ENCODE measurements at regions not wholly inside any gene's neighbourhood (a gene's known extent, or its start where the extent isn't known, plus 50 kb on each side); places are given as distances from the start of the nearest gene placed in this dataset.
A peak's percentile ranks its signal among the peaks of the same experiment; 100 is the strongest.
"Not testable (repeated sequence)": the region's sequence is repeated elsewhere in the genome, so short reads cannot be mapped to it uniquely, and the experiment has no call there.

DNA sequence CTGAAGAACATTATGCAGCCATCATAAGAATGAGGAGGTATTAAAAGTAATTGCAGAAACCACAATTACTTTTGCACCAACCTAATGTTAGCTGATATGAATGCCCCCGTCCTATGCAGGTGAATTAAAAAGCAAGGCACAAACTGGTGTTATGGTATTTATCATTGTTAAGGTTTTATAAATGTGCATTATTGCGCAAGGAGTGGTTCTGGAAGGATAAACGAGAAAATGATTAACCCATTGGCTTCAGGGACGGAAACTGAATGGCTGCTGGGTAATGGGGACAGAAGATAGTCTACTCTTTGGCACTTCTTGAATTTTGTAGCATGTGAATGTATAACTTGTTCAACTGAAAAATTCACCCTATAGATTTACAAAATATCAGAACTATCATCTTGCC is 148.6 kb upstream of the SALL4 start:
- TF ChIP-seq, protein P1, sequence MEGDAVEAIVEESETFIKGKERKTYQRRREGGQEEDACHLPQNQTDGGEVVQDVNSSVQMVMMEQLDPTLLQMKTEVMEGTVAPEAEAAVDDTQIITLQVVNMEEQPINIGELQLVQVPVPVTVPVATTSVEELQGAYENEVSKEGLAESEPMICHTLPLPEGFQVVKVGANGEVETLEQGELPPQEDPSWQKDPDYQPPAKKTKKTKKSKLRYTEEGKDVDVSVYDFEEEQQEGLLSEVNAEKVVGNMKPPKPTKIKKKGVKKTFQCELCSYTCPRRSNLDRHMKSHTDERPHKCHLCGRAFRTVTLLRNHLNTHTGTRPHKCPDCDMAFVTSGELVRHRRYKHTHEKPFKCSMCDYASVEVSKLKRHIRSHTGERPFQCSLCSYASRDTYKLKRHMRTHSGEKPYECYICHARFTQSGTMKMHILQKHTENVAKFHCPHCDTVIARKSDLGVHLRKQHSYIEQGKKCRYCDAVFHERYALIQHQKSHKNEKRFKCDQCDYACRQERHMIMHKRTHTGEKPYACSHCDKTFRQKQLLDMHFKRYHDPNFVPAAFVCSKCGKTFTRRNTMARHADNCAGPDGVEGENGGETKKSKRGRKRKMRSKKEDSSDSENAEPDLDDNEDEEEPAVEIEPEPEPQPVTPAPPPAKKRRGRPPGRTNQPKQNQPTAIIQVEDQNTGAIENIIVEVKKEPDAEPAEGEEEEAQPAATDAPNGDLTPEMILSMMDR (IDR thresholded peaks at IDR 0.05; ENCODE audit: insufficient read depth, low read length), result no peak
- no peak overlapping the region for H3K4me3 ChIP-seq (ENCODE audit: low read depth, low read length)
- DNase-seq (ENCODE audit: low read depth), result no peak

DNA sequence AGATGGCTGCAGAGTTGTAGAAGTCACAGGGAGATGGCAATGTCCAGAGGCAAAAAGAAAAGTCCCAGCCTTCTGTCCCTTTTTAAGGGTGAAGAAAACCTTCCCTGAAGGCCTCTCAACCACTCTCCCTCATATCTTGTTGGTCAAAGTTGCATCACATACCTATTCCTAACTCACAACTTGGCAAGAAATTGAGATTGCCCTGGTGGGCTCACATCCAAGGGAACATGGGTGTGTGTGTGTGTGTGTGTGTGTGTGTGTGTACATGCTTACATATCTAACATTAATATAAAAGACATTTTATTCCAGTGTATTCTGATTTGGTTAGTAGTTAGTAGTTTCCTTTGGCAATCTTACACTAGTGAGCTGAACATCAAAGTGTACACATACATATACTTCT is 144.3 kb upstream of the SALL4 start:
- no peak overlapping the region for H3K4me3 ChIP-seq (ENCODE audit: low read depth, low read length)
- TF ChIP-seq, protein P1 (IDR thresholded peaks at IDR 0.05; ENCODE audit: insufficient read depth, low read length), result no peak
- DNase-seq (ENCODE audit: low read depth), result peak; percentile 68

DNA sequence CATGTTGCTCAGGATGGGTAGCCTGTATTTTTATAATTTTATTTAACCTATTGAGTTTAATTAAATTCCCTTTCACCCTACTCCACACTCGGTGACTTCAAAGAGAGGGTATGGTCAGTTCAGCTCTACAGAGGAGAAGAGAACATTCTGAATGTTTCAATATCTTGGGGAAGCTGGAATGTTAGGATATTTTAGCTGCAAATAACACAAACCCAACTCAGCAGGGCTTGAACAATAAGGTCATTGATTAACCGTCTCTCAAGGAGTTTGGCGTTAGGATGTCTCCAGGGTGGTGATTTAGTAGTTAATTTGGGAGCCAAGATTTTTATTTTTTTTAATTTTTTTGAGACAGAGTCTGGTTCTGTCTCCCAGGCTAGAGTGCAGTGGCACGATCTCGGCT is 143.6 kb upstream of the SALL4 start:
- no peak overlapping the region for H3K4me3 ChIP-seq (ENCODE audit: low read depth, low read length)
- no peak for DNase-seq (ENCODE audit: low read depth)
- TF ChIP-seq, protein P1 (IDR thresholded peaks at IDR 0.05; ENCODE audit: insufficient read depth, low read length), result no peak

DNA sequence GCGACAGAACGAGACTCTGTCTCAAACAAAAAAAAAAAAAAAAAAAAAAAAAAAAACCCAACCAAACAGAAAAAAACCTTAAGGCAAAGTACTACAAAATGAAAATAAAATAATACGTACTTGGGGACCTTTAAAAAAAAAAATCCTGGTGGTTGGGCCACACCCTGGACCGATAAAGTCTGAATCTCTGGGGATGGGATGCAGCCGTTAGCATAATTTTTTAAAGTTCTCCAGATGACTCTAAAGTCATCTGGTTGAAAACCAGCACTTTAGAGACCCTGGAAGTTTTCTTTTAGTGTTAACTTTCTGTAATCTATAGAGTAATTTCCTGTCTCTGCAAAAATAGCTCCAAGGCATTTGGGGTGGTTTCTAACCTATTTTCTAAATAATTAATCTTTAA is 142.9 kb upstream of the SALL4 start:
- H3K4me3 ChIP-seq (ENCODE audit: low read depth, low read length), result no peak overlapping the region
- DNase-seq (ENCODE audit: low read depth), result no peak
- TF ChIP-seq, protein P1 (IDR thresholded peaks at IDR 0.05; ENCODE audit: insufficient read depth, low read length), result no peak

DNA sequence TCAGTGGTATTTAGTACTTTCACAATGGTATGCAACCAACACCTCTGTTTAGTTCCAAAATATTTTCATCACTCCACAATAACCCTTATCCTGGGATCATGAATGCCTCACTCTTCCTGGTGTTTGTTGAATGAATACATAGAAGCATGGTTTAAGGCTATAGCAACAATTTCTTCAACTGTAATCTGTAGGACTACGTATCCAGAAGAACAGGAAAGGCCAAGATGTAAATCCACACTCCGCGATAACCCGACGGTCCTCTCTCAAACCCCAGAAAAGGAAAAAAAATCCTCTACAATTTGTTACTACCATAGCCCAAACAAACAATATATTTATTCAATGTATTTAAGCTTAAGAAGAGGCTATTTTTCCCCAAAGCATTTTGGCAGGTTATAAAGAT is 141.4 kb upstream of the SALL4 start:
- TF ChIP-seq, protein P1 (IDR thresholded peaks at IDR 0.05; ENCODE audit: insufficient read depth, low read length), result no peak

DNA sequence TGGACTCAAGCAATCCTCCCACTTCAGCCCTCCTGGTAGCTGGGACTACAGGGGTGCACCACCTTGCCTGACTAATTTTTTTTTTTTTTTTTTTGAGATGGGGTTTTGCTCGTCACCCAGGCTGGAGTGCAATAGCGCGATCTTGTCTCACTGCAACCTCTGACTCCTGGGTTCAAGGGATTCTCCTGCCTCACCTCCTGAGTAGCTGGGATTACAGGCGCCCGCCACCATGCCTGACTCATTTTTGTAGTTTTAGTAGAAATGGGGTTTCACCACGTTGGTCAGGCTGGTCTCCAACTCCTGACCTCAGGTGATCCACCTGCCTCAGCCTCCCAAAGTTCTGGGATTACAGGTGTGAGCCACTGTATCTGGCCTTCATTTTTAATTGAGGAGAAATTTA is 141.0 kb upstream of the SALL4 start:
- not testable (repeated sequence) for DNase-seq (ENCODE audit: low read depth); H3K4me3 ChIP-seq (ENCODE audit: low read depth, low read length)

More for the DNA sequence above, 141.4 kb upstream of the SALL4 start:
- H3K4me3 ChIP-seq (ENCODE audit: low read depth, low read length), result no peak overlapping the region
- no peak for DNase-seq (ENCODE audit: low read depth)

DNA sequence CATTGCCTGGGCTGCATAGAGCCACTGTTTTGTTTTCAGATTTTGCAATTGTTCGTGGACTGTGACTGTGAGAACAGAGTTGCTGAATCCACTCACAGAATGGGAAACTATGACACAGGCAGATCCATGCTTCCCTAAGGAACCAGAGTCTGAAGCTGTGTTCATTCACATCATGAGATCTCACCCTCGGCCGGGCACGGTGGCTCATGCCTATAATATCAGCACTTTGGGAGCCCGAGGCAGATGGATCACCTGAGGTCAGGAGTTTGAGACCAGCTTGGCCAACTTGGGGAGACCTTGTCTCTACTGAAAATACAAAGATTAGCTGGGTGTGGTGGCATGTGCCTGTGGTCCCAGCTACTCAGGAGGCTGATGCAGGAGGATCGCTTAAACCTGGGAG is 139.2 kb upstream of the SALL4 start:
- H3K4me3 ChIP-seq (ENCODE audit: low read depth, low read length), result no peak overlapping the region
- TF ChIP-seq, protein P1 (IDR thresholded peaks at IDR 0.05; ENCODE audit: insufficient read depth, low read length), result no peak
- no peak for DNase-seq (ENCODE audit: low read depth)
